Retinal pigment epithelial cell (primary cell): ENCODE measurements at regions not wholly inside any gene's neighbourhood (a gene's known extent, or its start where the extent isn't known, plus 50 kb on each side); places are given as distances from the start of the nearest gene placed in this dataset.

Experiments
- DNase-seq: peaks from one replicate; pipeline ENCODE4 v3.0.0-alpha.2; 2010; ENCODE audit warnings: low read depth
- H3K4me3 ChIP-seq: 2 replicates; pipeline ENCODE4 v1.5.1; 2011; ENCODE audit warnings: mild to moderate bottlenecking, low read length, control low read depth, moderate library complexity
- TF ChIP-seq, protein P1 (sequence below): conservative IDR thresholded peaks from 2 replicates; pipeline ENCODE4 v1.5.1; 2011; ENCODE audit warnings: low read depth, low read length, control low read depth, inconsistent platforms

DNA sequence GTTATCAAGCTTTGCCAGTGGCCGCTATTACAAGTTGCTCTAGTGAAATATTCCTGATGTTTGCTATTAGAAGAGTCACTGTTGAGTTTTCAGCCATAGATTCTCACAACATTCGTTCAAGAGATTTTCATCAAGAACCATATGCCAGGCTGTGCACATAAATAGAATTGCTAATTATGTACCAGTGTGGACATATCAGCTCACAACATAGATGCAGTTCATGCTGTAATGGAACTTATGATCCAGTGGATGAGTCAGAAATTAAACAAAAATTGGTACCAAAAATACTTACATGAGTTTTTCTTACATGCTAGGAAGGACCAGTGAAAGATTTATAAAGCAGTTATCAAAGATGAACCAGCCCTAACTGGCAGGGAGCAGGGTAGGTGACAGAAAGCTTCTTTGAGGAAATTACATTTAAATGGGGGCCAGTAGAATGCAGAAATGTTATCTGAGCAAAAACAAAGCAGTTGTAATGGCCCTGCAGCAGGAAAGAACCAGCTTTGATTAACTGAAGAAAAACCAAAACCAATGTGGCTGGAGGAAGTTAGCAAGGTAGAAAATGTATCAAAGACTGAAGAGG is 404.2 kb downstream of the DNAH5 start:
- no peak for DNase-seq
- TF ChIP-seq, protein P1, sequence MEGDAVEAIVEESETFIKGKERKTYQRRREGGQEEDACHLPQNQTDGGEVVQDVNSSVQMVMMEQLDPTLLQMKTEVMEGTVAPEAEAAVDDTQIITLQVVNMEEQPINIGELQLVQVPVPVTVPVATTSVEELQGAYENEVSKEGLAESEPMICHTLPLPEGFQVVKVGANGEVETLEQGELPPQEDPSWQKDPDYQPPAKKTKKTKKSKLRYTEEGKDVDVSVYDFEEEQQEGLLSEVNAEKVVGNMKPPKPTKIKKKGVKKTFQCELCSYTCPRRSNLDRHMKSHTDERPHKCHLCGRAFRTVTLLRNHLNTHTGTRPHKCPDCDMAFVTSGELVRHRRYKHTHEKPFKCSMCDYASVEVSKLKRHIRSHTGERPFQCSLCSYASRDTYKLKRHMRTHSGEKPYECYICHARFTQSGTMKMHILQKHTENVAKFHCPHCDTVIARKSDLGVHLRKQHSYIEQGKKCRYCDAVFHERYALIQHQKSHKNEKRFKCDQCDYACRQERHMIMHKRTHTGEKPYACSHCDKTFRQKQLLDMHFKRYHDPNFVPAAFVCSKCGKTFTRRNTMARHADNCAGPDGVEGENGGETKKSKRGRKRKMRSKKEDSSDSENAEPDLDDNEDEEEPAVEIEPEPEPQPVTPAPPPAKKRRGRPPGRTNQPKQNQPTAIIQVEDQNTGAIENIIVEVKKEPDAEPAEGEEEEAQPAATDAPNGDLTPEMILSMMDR = no peak
- H3K4me3 ChIP-seq = no peak overlapping the region

DNA sequence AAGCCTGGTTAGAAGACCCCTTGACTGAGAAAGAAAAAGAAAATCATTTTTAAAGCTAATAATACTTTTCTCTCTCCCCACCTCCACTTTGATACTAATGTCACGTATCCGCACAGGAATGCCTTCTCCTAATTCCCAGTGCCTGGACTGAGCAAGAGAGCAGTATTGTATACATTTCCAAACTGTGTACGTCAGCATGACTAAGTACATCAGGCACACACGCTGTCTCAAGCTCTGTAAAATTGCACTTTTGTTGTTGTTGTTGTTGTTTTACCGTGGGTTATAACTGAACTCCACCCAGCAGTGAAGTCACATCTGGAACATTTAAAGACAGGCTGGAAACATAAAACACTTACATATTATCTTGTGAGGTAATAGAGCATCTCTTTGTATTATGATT is 407.6 kb downstream of the DNAH5 start:
- TF ChIP-seq, protein P1 = no peak
- no peak overlapping the region for H3K4me3 ChIP-seq
- DNase-seq = no peak

DNA sequence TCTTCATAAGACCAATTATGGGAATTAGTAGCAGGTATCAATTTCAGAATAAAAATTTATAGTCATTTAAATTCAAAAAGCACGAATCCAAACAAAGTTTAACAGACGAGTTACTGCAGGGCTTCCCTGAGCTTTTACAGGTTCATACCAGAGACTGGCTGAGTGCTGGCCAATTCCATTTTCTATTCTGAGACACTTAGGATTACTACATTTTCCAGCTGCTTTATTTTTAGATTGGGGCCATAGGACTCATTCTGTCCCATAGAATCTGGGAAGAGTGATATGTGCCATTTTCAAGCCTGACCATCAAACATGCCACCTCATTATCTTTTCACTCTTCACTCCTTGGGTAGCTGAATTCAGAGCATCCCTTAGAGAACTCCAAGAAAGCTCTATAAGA is 410.7 kb downstream of the DNAH5 start:
- H3K4me3 ChIP-seq = no peak overlapping the region
- TF ChIP-seq, protein P1 = no peak
- no peak for DNase-seq

DNA sequence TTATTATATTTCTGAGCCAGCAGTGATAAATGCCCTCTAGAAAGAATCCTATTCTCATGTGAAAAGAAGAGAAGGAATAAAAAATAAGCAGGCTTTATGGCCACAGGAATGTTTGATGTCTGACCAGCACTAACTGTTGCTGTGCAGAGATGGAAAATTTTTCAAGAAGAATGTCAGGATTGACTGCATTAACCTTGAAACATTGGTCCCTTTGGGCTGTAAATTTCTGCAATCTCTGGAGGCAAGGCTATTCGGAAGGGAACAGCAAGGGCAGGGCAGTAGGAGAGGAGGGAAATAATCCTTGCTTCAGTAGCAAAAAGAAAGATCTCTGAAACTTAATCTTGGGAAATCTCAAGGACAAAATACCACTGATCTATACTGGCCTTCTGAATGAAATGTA is 415.2 kb downstream of the DNAH5 start:
- H3K4me3 ChIP-seq = no peak overlapping the region
- TF ChIP-seq, protein P1 = no peak
- no peak for DNase-seq

DNA sequence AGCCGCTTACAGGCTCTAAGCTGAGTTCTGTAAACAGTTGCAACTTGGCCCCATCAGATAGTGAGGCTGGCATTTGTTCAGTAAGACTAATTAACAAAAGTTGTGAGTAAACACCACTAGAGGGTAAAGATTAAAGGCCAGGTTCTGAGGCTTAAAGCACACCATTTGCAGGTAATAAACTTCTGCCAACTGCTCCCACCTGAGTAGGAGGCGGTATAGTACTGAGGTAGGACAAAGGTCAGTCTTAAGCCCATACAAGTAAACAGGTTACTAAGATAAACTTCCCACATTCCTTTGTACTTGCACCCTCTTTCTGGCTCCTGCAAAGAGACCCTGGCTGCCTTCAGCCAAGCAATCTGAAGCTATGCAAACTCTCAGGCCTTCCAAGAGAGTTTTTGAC is 419.6 kb downstream of the DNAH5 start:
- H3K4me3 ChIP-seq = no peak overlapping the region
- DNase-seq = no peak
- TF ChIP-seq, protein P1 = no peak

DNA sequence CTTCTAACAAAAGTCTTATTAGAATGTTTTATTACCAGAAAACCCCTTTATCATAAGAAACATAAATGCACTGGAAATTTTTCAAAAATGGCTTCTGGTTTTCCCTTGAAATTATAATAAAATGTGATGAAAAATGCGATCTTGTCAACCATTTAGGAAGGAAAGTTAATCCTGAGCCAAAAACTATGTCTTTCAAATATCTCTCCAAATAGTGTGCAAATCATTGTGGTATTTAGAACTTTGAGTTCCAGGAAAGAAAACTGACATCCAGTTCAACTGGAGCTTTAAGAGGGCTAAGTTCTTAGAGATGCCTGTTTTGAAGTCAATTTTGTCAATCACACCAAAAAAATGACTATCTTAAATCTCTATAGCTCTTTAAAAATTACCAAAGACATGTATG is 425.4 kb downstream of the DNAH5 start:
- TF ChIP-seq, protein P1 = no peak
- no peak for DNase-seq
- H3K4me3 ChIP-seq = no peak overlapping the region

DNA sequence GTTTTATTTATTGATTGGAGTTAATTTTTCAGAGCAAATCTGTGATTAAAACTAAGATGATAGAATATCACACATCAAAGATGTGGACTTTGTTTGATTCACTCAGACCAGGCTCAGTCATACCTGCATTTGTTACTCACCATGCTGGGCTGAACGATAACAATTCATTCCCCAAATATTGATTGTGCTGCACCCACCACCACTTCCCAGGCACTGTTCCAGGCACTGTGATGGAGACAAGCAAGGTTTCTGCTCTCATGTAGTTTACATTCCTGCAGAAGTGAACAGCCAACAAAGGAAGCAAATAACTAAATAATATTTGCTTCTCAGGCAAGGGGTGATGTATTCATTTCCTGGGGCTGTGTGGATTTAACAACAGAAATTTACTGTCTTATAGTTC is 428.3 kb downstream of the DNAH5 start:
- H3K4me3 ChIP-seq = no peak overlapping the region
- TF ChIP-seq, protein P1 = no peak
- DNase-seq = no peak
